ENCODE measurements at regions not wholly inside any gene's neighbourhood (a gene's known extent, or its start where the extent isn't known, plus 50 kb on each side); places are given as distances from the start of the nearest gene placed in this dataset.

DNA sequence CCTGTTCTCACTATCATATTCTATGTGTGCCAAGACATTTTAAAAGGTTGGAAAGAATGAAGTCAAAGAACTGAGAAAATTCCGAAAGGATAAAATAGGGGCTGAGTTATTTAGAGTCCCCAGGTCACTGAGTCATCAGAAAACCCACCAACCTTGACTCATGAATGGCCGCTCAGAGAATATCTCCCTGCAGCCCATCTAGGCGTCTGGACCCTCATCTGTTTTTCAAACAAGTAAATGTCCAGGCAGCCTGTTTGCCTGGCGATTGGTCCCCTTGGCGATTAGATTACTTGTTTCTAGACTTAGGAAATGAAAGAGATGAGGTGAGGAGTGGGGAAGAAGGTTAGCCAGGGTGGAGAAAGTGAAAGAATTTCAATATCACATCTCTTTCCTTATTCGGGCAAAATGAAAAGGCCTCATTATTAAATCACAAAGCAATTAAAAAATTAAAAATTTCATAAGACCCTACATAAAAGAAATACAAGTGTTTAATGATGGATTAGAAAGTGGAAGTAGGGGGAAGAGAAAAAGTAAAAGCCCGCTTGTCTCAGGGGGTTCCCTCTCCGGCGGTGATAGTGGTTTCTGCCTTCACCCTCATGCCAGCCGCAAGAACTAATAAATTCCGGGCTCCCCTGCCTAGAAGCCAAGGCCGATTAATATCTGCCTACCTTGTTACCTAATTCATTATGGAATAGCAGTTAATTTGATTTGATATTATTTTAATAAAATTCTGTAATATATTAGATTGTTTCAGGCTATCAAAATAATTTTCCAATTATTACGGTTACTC, 415.9 kb downstream of the BCL11B start:
- TF ChIP-seq CTCF (conservative IDR thresholded peaks at IDR 0.05), result no peak
- 94 to 95% methylated on average over 2 to 12 of the region's 13 CpGs for WGBS, 2 experiments (ENCODE audit: insufficient coverage in 1 of 2, insufficient read length in 1 of 2)
- Mint-ChIP-seq H3K27ac (no peak overlapping the region), H3K27me3 (ENCODE audit: insufficient read depth) (peaks cover 6% of the 10 kb centered on the region), H3K4me3 (no peak overlapping the region), H3K4me1 (peaks cover 12% of the 10 kb centered on the region), H3K9me3 (no peaks in the 10 kb centered on the region), H3K36me3 (ENCODE audit: low read depth) (no peaks in the 10 kb centered on the region)
- Histone ChIP-seq H3K27ac (ENCODE audit: low read depth, low read length) (no peak overlapping the region), H3K27me3 (ENCODE audit: control insufficient read depth, insufficient read depth, low read length, poor library complexity, severe bottlenecking) (no peaks in the 10 kb centered on the region), H3K36me3 (ENCODE audit: control insufficient read depth, insufficient read depth, low read length) (no peaks in the 10 kb centered on the region), H3K4me3 (ENCODE audit: low read length) (no peak overlapping the region), H3K9ac (ENCODE audit: extremely low read depth, low read length, poor library complexity, severe bottlenecking) (no peak overlapping the region), H3K9me3 (ENCODE audit: control insufficient read depth, low read length) (no peaks in the 10 kb centered on the region), H3K4me1 (ENCODE audit: control insufficient read depth, insufficient read depth, low read length) (no peaks in the 10 kb centered on the region)
- no peak for DNase-seq

DNA sequence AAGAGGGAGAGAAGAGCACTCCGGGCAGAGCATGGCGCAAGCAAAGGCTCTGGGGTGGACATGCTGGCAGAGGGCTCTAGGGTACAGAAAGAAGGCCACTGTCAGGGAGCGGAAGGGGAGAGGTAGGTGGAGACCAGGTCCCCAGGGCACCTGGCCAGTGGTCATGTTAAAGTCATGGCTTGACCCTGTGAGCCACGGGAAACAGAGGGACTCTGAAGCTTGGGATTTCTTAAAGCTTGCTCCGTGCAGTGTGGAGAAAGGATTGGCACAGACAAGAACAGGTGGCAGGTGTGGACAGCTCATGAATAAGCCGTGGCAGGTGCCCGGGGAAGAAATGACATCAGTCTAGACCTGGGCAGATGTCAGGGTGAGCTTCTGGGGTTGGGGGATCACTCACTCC, 413.8 kb downstream of the BCL11B start:
- Histone ChIP-seq H3K36me3 (ENCODE audit: control insufficient read depth, insufficient read depth, low read length) (no peaks in the 10 kb centered on the region), H3K9me3 (ENCODE audit: control insufficient read depth, low read length) (no peaks in the 10 kb centered on the region), H3K27me3 (ENCODE audit: control insufficient read depth, insufficient read depth, low read length, poor library complexity, severe bottlenecking) (no peaks in the 10 kb centered on the region), H3K9ac (ENCODE audit: extremely low read depth, low read length, poor library complexity, severe bottlenecking) (no peak overlapping the region), H3K4me3 (ENCODE audit: low read length) (no peak overlapping the region), H3K27ac (ENCODE audit: low read depth, low read length) (no peak overlapping the region), H3K4me1 (ENCODE audit: control insufficient read depth, insufficient read depth, low read length) (no peaks in the 10 kb centered on the region)
- WGBS, 2 experiments (ENCODE audit: insufficient coverage in 1 of 2, insufficient read length in 1 of 2), result 92 to 95% methylated on average over 4 to 7 of the region's 7 CpGs
- no peaks in the 10 kb centered on the region for H3K36me3 Mint-ChIP-seq (ENCODE audit: low read depth)
- DNase-seq, result no peak
- H3K4me3 Mint-ChIP-seq, result no peak overlapping the region
- H3K27me3 Mint-ChIP-seq (ENCODE audit: insufficient read depth), result peaks cover 6% of the 10 kb centered on the region
- no peak overlapping the region for H3K27ac Mint-ChIP-seq
- peaks cover 12% of the 10 kb centered on the region for H3K4me1 Mint-ChIP-seq
- H3K9me3 Mint-ChIP-seq, result no peaks in the 10 kb centered on the region
- no peak for TF ChIP-seq CTCF (conservative IDR thresholded peaks at IDR 0.05)

- Histone ChIP-seq H3K27me3 (ENCODE audit: control insufficient read depth, insufficient read depth, low read length, poor library complexity, severe bottlenecking) (no peaks in the 10 kb centered on the region), H3K9ac (ENCODE audit: extremely low read depth, low read length, poor library complexity, severe bottlenecking) (no peak overlapping the region), H3K4me3 (ENCODE audit: low read length) (no peak overlapping the region), H3K27ac (ENCODE audit: low read depth, low read length) (no peak overlapping the region), H3K4me1 (ENCODE audit: control insufficient read depth, insufficient read depth, low read length) (no peaks in the 10 kb centered on the region), H3K9me3 (ENCODE audit: control insufficient read depth, low read length) (no peaks in the 10 kb centered on the region), H3K36me3 (ENCODE audit: control insufficient read depth, insufficient read depth, low read length) (no peaks in the 10 kb centered on the region)
- Mint-ChIP-seq H3K27ac (no peak overlapping the region), H3K4me1 (peaks cover 8% of the 10 kb centered on the region), H3K36me3 (ENCODE audit: low read depth) (no peaks in the 10 kb centered on the region), H3K4me3 (no peak overlapping the region), H3K9me3 (no peaks in the 10 kb centered on the region), H3K27me3 (ENCODE audit: insufficient read depth) (peaks cover 6% of the 10 kb centered on the region)
- WGBS, 2 experiments (ENCODE audit: insufficient coverage in 1 of 2, insufficient read length in 1 of 2), result 93 to 98% methylated on average over 7 to 10 of the region's 10 CpGs
- DNase-seq, result no peak
- no peak for TF ChIP-seq CTCF (conservative IDR thresholded peaks at IDR 0.05)
Measured at GRCh38 chr14:98858561-98858960, 413.4 kb downstream of the BCL11B start.

Measured in endodermal cell (in vitro differentiated cells).